PFSK-1 (cell line): ENCODE measurements at regions not wholly inside any gene's neighbourhood (a gene's known extent, or its start where the extent isn't known, plus 50 kb on each side); places are given as distances from the start of the nearest gene placed in this dataset.

Experiments used
- POLR2AphosphoS5 ChIP-seq: IDR thresholded peaks from 2 replicates; pipeline ENCODE4 v1.6.1; 2012; ENCODE audit warnings: low read depth, mild to moderate bottlenecking, control low read depth, low read length, moderate library complexity
- SIN3A ChIP-seq: IDR thresholded peaks from 2 replicates; pipeline ENCODE4 v1.6.1; 2012; ENCODE audit warnings: mild to moderate bottlenecking, low read length, moderate library complexity, borderline replicate concordance; ENCODE audit not compliant: insufficient read depth
- TF ChIP-seq, protein P1 (sequence below), 2 experiments: IDR thresholded peaks; 2 replicates each; pipeline versions ENCODE4 v1.6.1 to v1.8.0; 2011 to 2012; ENCODE audit warnings: low read depth in 2 of 2, low read length in 2 of 2, control low read depth in 1 of 2, inconsistent platforms in 1 of 2, mild to moderate bottlenecking in 1 of 2, moderate library complexity in 1 of 2; ENCODE audit not compliant: insufficient read depth in 1 of 2

DNA sequence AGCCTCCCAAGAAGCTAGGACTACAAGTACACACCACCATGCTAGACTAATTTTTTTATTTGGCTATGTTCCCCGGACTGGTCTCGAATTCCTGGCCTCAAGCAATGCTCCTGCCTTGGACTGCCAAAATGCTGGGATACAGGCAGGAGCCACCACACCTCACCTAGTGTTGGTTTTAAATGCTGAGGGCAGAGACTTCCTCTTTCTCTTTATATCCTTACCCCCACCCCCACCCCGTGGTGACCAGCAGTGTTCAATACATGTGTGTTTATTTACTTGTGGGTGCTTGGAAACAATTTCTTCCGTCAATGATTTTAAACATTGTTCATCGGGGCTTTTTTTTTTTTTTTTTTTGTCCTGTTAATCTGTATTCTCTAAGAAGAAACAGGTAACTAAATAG, 158.9 kb downstream of the ZBTB18 start:
- TF ChIP-seq POLR2AphosphoS5 (no peak), SIN3A (no peak)
- TF ChIP-seq, protein P1, sequence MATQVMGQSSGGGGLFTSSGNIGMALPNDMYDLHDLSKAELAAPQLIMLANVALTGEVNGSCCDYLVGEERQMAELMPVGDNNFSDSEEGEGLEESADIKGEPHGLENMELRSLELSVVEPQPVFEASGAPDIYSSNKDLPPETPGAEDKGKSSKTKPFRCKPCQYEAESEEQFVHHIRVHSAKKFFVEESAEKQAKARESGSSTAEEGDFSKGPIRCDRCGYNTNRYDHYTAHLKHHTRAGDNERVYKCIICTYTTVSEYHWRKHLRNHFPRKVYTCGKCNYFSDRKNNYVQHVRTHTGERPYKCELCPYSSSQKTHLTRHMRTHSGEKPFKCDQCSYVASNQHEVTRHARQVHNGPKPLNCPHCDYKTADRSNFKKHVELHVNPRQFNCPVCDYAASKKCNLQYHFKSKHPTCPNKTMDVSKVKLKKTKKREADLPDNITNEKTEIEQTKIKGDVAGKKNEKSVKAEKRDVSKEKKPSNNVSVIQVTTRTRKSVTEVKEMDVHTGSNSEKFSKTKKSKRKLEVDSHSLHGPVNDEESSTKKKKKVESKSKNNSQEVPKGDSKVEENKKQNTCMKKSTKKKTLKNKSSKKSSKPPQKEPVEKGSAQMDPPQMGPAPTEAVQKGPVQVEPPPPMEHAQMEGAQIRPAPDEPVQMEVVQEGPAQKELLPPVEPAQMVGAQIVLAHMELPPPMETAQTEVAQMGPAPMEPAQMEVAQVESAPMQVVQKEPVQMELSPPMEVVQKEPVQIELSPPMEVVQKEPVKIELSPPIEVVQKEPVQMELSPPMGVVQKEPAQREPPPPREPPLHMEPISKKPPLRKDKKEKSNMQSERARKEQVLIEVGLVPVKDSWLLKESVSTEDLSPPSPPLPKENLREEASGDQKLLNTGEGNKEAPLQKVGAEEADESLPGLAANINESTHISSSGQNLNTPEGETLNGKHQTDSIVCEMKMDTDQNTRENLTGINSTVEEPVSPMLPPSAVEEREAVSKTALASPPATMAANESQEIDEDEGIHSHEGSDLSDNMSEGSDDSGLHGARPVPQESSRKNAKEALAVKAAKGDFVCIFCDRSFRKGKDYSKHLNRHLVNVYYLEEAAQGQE (IDR thresholded peaks at IDR 0.05; ENCODE audit: insufficient read depth in 1 of 2, low read depth in 2 of 2, low read length in 2 of 2), result no peak
